HG02759 (cell line): ENCODE measurements at regions not wholly inside any gene's neighbourhood (a gene's known extent, or its start where the extent isn't known, plus 50 kb on each side); places are given as distances from the start of the nearest gene placed in this dataset.

Experiments
- ATAC-seq: cut with Tn5 transposase; IDR thresholded peaks from one replicate; pipeline ENCODE4 v1.9.1; 2021; ENCODE audit warnings: mild to moderate bottlenecking, moderate library complexity; ENCODE audit not compliant: unreplicated experiment

DNA sequence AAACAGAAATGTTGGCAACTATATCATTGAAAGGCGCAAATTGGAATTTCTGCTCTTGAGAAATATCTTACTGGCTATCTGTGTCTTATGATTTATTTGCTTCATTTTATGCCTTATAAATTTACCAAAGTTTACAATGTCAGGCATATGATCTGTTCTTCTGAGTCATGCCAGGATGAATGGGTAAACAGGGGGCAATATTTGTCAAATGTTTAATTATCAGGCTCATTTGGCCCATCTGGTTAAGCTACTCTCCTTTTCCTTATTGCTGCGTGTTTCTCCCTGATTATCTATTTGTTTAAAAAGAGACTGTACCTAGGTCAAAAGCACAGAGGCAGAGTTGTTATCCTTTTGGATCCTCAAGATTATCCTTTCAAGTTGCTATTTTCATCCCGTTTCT lies 903.8 kb upstream of the PCDH10 start:
- no peak for ATAC-seq

DNA sequence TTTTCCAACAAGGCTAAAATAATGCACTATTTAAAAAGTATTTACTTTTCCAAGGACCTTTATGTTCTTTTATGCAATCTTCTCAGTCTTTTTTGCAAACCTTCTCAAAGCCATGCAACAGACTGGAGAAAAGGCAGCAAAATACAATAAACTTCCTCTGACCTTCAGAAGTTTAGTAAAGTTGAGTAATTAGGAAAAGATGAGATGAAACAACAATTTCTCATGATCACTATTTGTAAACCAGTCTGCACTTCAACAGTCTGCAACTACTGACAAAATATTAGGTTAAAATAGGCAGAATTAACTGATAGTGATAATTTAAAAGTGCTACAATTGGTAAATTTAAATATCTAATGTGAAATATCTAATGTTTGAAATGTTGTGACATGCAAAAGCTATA lies 884.9 kb upstream of the PCDH10 start:
- ATAC-seq = no peak

DNA sequence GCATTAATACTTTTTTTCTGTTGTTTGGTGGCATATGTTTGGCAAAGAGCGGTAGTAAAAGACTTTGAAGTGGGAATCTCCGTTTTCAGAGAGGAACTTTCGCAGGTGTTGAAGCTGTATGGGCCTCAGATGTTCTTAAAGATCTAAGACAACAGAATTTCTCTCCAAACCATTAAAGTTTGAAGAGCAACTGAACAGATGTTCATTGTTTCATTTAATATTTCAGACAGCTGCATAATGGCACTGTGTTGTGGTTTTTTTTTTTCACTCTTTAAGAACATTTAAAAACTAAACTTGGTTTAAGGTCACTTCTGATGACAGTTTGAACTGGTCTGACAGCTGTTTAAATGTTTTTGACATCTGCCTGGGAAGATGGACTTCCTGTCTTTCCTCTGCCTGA lies 882.7 kb upstream of the PCDH10 start:
- no peak for ATAC-seq

DNA sequence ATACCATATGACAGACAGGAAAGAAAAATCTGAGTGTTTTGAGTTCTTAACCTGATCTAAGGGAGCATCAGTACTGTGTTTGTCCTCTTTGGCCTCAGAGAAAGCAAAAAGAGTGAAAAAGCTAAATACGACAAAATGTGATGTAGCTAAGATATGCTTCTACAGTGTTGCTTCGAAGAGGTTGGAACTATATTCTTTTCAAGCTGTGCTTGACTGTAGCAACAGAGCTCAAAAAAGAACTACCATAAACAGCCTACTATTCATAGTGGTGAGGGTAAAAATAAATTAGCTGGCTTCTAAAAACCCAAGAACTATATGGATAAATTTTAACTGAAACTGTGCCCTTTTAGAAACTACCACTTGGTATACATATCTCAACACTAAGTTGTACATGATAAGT lies 881.8 kb upstream of the PCDH10 start:
- no peak for ATAC-seq

DNA sequence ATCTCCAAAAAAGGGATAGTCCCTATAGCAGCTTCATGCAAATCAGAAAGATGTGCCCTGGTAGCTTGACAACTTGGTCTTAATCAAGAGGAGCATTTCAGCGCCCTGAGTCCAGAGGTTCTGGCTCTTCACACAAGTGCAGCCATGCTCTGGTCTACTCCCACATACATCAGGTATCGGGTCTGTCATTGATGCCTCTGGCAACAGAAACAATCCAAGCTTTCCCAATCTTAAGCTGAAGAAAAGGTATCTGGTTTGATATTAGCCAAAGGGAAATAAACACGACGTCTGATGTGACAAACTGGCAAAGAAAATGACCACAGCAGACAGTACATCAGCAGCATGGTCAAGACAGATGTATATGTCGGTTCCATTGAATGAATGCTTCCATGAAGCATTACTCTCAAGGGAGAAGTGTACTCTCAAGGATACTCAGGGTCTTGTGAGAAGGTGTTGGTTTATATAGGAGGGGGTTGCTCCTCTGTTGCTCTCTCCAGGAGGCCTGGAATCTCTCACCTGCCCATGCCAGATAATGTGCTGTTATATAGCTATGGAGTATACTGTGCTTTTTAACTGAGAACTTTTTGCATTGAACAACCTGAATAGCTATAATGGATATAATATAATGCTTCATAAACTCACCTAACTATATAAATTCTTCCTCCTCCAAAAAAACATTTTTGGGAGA lies 879.6 kb upstream of the PCDH10 start:
- ATAC-seq = no peak

DNA sequence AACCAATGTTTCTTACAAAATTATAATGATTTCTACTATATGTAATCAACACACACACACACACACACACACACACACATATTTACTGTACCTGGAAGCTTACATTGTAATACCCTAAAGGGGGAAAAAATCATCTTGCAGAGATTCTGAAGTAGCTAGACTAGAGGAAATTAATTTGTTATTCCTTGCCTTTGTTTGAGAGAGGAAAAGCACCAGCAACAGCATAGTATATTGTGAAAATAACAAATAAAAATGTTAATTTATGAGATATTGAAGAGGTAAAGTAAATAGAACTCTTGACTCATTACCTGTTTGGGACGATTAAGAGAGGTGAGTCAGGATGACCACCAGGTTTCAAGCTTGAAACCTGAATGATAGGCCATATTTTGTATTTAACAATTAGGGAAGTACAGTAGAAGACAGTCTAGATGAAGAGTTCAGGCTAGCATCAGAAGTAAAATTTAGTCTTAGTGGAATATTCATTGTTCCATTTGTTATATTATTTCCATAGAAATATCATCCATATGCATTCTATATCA lies 873.4 kb upstream of the PCDH10 start:
- ATAC-seq = no peak

DNA sequence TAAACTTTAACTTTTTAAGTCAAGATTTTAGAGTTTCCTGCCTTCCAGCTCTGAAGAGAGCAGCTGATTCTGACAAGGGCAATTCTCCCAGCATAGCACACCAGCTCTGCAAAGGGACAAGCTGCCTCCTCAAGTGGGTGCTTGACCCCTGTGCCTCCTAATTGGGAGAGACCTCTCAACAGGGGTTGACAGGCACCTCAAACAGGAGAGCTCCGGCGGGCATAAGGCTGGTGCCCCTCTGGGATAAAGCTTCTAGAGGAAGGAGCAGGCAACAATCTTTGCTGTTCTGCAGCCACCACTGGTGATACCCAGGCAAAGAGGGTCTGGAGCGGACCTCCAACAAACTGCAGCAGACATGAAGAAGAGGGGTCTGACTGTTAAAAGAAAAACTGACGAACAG lies 872.9 kb upstream of the PCDH10 start:
- ATAC-seq = no peak

DNA sequence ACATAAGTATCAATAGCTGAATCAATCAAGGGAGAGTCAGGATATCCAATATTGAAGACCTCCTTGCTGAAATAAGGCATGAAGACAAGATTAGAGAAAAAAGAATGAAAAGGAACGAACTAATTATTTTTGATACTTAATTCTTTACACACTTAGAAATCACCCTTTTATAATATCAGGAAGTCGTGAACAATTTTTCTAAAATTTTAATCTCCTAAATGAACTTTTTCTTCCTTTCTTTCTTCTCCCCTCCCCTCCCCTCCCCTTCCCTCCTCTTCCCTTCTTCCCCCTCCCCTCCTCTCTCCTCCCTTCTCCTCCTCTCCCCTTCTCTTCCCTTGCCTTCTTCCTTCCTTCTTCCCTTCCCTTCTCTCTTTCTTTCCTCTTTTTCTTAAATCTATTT lies 872.1 kb upstream of the PCDH10 start:
- ATAC-seq = no peak

DNA sequence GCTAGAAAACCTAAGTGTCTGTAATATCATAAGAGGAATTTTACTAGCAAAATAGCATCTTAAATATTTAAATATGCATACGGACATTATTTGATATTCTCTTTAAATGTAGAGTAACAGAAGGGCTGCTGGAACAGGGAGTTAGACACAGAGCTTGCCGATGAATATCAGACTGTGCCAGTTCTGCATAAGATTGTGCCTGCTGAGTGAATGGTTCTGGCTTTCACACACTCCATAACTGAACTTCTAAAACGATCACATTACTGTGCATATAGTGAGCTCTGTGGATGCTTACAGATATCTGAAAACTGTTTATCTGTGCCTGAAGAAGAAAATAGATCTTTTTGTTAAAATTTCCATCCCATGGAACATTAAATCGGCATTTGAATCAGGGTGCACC lies 867.4 kb upstream of the PCDH10 start:
- no peak for ATAC-seq

DNA sequence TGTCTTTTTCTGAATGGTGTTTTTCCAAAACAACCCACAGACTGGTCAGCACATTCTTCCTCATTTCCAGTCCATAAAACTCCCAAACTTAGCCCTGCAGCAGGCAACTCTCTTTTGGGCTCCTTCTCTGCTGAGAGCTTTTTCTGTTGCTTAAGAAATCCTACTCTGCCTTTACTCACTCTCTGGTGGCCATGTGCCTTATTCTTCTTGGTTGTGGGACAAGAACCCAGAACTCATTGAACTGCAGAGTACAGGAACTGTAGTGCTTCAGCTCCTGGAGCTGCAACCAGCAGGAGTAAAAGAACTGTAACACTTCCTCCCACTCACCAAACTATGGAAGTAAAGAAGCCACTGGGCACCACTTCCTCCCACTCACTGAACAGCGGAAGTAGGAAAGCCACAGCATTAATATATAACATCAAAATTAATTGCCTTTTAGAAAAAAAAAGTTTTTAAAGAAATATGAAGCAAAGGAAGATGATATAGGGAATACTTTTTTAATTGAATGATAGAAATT lies 864.1 kb upstream of the PCDH10 start:
- ATAC-seq = no peak

DNA sequence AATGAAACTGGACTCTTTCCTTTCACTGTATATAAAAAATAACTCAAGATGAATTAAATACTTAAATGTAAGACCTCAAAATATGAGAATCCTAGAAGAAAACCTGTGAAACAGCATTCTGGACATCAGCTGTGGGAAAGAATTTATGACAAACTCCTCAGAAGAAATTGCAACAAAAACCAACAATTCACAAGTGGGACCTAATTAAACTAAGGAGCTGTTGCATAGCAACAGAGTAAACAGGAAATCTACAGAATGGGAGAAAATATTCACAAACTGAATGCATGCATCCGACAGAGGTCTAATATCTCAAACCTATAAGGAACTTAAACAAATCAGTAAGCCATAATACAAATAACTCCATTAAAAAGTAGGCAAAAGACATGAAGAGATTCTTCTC lies 851.7 kb upstream of the PCDH10 start:
- ATAC-seq = no peak

DNA sequence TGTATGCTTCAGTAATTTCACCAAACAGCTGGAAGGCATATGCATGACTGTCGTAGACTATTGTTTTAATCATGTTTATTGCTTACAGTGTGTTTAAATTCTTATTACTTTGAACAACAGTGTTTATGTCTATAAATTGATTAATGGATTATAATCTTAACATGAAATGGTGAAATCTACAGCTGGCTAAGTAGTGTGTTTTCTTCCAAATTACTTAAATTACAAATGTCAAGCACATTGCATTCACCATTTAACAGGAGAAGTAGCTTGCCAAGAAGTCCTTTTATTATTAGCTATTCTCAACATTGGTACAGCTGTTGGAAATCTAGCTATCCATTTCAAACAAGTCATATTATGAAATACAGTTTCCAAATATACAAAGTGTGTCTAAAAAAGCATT lies 849.3 kb upstream of the PCDH10 start:
- ATAC-seq = no peak

DNA sequence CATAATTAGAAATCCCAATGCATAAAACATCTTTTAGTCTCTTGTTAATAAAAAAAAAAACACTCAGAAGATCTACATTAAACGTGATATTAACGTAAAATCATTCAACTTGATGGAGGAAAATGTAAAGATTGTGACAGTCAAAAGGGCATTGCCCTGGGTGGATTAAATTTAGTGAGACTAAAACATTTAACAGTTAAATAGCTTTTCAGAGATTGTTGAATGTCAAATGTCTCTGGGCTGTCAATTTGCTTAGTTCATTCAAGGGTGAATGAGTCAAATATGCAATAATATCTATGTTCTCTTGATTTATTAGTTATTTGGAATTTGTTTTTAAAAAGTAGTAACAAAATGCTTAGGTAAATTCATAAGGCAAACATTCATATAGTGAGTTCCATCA lies 836.6 kb upstream of the PCDH10 start:
- no peak for ATAC-seq

DNA sequence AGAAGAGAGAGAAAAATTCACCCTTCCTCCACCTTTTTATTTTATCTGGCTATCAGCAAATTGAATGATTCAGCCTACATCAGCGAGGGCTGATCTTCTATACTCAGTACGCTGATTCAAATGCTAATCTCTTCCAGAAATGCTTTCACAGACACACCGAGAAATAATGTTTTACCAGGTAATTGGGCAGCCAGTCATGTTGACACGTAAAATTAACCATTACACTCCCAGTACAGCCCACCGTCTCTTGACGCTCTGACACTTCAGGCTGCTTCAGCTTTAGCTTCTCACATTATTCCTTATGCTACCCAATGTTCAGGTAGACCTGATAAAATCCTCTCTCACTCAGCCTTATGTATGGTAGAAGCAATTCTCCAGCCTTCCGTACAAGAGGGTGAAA lies 835.2 kb upstream of the PCDH10 start:
- ATAC-seq = no peak

DNA sequence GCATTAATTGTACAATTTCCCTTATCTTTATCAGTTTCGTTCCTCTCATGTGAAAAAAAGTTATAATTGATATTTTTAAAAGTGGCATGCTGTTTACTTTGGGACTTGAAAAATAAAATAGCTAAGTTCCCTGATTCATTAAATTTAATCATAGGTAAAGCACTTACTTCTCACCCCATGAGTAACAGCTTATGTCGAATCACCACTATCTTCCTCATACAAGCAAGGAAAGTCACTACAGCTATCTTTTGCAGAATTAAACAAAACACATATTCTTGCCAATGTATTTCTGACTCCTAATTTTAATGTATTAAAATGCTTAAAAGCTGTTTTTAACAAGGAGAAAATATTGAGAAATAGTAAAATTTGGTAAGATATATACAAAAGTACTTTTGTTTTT lies 832.4 kb upstream of the PCDH10 start:
- no peak for ATAC-seq

DNA sequence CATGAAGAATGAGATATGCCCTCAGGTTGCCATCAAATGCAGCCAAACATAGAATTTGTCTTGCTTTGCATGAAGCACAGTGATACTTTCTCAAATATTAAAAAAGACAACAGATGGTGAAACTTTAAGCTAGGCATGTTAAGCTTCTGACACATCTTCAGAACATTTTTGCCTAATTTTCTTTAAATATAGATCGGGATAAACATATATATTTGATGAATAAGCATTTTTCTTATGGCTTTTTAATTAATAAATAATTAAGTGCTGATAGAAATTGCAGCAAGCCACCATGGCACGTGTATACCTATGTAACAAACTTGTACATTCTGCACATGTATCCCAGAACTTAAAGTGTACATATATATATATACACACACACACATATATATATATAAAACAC lies 831.2 kb upstream of the PCDH10 start:
- no peak for ATAC-seq

DNA sequence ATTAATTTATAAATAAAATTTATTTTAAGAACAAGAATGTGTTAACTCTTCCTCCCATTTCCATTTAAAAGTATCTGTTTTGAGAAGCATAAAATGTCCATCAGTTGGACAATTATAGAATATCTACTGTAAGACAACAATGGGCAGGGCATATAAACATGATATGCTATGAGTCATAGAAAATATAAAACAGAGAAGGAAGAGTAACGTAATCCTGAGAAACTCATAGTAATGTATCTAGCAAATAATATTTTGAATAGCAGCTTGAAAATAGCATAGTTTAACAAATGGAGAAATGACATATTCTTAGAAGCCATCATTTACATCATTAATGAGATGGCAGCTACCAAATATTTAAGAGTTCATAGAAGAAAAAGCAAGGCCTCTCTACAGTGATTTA lies 820.3 kb upstream of the PCDH10 start:
- no peak for ATAC-seq

DNA sequence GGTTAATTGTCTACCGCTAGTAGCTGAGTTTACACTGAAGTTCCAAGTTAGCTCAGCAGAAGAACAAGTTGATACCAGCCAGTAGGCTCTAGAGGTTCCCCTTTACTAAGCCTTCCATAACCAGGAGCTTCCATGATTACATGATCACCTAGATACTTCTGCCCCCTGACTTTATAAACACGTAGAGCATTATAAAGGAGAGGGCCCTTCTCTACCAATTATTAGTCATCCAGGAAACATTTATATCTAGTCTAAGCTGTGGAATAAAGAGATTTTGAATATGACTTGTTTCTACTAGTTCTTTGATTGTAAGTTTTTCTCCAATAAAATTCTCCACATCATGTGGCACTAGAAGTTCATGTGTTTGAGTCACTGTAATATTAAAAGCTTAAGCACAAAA lies 818.1 kb upstream of the PCDH10 start:
- ATAC-seq = no peak

DNA sequence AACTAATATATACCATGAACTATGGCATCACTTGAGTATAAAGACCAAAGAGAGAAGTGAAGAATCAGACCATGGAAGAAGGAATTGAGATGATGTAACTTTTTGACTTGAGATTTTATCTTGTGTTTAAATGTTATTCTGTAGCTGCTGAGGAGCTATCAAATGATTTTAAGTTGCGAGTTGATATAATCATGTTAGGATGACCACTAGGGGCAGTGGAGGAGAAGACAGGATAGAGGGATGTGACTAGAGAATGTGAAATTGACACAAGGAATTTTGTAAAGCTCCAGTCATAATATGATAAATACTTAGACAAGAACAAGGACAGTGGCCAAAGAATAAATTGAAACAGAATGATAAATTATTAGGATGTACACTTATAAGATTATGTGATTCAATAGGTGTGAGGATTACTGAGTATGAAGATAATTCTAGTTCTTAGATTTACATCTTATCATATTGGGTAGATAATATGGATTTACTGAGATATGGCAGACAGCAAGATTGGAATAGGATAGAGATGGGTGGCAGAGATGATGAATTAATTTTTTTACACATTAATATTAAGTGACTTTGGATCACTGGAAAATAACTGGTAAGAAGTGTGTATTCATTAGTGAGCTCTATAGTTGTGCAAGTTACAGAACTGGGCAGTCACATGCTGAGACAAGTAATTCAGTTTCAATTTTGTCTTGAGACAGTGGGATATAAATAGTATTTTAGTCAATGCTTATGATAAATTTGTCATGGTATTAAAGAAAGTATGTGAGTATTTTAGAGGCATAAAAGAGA lies 816.0 kb upstream of the PCDH10 start:
- no peak for ATAC-seq

DNA sequence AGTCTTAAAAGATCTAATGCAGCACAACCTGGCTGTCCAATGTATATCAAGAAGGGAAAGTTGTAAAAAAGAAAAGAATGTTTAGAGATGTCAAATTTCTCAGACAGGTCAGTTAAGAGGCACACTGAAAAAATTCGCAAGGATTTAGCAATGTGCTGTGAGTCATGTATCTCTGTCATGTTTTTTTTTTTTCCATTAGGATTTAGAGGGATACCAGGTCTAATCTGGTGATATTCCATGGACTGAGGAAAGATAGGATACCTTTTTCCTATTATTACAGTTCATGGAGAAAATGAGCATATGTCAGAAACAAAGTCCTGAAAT lies 815.4 kb upstream of the PCDH10 start:
- no peak for ATAC-seq

DNA sequence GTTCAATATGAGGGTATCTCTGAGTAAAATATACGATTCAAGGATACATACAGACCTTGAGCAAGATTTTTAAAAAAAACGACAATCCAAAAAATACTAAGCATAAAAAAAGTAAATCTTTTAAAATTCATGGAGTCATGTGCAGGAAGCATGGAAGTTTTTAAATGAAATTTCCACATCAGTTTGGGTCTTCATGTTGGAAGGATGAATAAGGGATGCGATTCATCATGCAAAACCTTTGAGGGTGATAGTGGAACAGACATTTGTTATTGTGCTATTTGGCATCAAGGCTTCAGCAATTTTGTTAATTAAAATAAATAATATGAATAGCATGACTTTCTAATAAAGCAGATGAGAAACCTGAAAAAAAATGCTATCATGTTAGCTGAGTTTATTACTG lies 815.0 kb upstream of the PCDH10 start:
- ATAC-seq = no peak
